ENCODE measurements at regions not wholly inside any gene's neighbourhood (a gene's known extent, or its start where the extent isn't known, plus 50 kb on each side); places are given as distances from the start of the nearest gene placed in this dataset.

- TF ChIP-seq EZH2 (IDR thresholded peaks at IDR 0.05; ENCODE audit: borderline replicate concordance, low read length), result no peak
- no peak for TF ChIP-seq CTCF (conservative IDR thresholded peaks at IDR 0.05 in 1 of 2, IDR thresholded peaks at IDR 0.05 in 1 of 2; ENCODE audit: extremely low read depth in 1 of 2, insufficient read depth in 1 of 2, low read depth in 1 of 2, low read length in 2 of 2)
Observed at GRCh38 chr10:129156406-129156805, 310.6 kb upstream of the MGMT start.

All from mammary epithelial cell (primary cell).